Limb (tissue), 2 donors: ENCODE measurements at regions not wholly inside any gene's neighbourhood (a gene's known extent, or its start where the extent isn't known, plus 50 kb on each side); places are given as distances from the start of the nearest gene placed in this dataset.

Experiments
- DNase-seq, 2 donors: peaks; one replicate each; pipeline ENCODE4 v3.0.0-alpha.2; 2016; ENCODE audit errors: extremely low spot score in 2 of 2

DNA sequence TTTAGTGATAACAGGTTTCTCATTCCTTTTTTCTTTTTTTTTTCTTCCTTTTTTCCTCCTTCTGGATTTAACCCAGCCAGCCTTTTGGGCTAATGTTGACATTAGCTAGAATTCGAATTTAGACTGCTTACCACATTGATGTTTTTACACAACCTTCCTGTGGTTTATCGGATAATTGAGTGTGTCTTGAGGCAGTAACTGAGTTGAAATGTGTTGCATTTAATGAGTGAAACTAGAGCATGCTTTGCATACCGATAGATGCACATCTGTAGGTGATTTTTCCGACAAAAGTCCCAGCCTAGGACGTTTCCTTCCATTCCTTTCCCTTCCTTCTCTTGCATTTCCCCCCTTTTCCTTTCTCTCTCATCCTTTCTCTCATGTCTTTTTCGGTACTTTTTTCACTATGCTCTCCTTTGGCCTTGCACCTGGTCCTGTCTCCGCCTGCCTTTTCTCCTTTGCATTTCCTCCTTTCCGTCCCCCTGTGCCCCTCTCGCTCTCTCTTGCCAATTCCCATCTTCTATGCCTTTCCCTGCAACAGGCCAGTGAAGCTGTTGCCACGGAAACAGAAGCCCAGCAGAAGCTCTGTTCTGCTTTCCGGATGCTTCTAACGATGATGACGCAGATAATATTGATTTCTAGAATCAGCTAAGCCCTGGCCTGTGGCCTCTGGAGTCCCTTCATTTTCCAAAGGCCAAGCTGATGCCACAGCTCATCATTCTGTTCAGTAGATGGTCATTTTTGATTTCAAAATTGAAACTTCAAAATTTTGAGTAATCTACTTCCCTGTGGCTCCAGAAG, 76.1 kb downstream of the SLC25A47 start:
- DNase-seq: no peak

DNA sequence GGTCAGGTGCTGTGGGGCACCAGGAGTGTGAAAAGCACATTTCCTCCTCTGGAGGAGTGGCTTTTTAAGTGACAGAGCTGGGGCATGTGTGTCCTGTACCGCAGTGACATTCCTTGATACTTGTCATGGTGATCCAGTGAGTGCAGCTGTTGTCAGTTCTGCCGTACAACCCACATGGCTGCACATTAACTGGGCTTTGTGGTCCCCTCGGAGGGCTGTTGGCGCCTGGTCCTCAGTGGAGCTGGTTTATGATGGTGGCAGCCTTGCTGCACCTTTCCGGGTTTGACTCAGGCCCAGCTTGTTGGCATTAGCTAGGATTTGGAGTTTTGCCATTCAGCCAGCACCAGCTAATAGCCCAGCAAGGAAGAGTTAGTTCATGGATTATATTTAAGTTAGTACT, 77.0 kb downstream of the SLC25A47 start:
- DNase-seq: no peak

DNA sequence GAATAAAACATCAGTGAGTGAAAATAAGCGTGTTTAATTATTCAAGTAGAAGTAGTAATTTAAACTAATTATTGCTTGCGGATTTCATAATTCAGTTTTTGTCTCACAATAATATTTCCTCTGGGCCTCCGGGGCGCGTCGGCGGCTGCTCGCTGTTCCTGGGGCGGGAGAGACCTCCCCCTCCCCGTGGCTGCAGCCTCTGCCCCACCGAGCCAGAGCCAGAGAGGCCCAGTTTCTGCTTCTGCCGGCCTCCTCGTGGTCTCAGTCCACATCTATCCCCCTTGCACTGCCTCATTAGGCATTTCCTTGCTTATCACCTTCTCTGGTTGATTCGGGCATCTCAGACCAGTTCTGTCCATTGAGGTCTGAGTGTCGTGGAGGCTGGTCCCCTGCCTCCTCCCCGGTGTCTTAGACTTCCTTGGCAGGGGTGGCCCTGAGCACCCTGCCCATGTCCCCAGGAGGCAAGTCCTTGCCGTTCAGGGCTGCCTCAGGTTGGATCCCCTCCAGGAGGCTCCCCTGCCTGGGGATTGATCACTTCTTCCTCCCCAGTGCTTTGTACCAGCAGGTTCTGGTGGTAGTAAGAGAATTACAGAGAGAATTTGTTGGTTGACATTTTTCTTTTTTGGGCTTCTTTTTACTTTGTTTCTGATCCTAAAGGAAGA, 78.0 kb downstream of the SLC25A47 start:
- DNase-seq: no peak

DNA sequence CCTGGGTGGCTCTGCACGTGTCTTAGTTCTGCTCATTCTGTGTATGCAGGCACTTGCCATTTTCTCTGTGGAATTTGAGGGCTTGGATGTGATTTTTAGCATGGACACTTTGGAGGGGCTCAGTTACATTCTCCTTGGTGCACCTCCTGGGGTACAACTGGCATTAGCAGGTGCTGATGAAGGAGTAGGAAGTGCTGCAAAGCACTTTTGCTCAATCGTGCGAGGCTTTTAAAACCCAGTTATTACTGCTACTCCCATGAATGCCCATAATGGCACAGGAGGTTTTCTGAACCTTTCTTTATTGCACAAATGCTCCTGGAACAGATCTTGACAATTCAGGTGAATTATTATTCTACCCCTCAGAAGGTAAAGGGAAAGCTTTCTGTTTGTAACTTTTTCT, 78.7 kb downstream of the SLC25A47 start:
- DNase-seq: no peak

DNA sequence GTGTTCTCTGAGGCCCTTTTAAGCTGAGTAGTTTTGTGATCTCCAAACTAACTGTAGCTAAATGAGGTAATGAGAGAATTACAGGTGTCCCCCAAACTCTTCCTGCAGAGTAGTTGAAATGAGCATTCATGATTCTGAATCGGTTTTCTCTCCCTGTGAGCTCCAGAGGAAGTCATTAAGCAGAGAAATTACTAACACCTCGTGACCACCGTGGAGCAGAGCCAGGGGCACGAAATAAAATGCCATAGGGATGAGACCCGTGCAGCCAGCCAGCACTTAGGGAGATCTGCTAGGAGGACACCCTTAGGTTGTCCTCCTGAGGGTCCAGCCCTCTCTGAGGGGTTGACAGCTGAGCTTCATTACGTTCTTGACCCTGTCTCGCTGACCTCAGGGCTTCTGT, 79.5 kb downstream of the SLC25A47 start:
- no peak for DNase-seq

DNA sequence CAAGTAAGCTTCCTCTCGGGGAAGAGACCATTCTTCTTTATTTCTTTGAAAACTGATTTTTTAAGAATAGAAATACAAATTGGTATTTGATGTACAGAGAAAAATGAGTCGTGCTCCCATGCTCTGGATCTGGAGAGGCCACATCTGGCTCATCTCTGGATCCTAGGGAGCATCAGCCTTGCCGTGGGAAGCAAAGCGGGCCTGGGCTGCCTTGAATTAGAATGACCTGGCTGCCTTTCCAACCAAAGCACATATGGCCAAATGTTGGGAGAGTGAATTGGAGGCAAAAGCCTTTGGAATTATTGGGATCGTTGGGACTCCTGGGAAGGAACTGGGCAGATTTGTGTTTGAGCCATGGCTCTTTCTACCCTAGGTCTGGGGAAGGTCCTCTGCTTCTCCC, 80.0 kb downstream of the SLC25A47 start:
- DNase-seq: no peak

DNA sequence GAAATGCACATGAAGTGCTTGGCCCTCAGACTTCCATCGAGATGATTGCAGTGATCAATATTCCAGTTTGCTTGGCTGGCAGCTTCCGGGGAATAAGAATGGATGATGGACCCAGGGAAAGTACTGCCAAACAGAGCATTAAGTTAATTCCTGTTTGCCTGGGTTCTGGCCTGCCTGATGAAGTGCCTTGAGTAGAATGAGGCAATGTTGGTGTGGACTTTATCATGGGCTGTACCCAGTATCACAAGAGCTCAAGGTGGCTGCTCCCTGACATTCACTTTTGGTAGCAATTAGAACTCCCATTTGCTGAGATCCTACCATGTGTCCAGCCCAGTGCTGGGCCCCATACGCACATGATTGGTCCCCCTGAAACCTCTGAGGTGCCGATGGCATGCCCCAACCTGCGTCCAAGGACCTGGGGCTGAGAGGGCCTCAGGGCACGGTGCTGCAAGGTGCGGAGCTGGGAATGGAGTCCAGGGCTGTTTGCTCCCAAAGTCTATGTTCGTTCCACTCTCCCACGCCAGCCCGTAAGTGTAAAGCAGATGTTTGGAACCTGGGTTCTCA, 80.7 kb downstream of the SLC25A47 start:
- no peak for DNase-seq

DNA sequence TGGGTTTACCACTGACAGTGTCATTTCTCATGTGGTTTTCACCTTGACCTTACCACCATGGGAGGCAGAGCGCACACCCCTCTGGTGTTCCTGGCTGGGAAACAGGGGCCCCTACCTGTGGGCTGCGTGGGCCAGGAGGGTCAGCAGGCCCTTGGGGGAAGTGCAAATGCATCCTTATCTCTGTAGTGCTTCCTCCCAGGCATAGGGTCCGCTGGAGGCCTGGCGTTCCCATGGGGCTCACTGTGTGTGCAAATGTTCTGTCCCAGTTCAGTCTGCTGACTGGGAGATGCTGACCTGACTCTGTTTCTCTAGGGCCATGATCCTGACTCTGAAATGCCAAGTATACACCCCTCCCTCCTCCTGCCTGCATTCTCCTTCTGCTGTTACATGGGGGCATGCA, 81.3 kb downstream of the SLC25A47 start:
- DNase-seq: no peak

DNA sequence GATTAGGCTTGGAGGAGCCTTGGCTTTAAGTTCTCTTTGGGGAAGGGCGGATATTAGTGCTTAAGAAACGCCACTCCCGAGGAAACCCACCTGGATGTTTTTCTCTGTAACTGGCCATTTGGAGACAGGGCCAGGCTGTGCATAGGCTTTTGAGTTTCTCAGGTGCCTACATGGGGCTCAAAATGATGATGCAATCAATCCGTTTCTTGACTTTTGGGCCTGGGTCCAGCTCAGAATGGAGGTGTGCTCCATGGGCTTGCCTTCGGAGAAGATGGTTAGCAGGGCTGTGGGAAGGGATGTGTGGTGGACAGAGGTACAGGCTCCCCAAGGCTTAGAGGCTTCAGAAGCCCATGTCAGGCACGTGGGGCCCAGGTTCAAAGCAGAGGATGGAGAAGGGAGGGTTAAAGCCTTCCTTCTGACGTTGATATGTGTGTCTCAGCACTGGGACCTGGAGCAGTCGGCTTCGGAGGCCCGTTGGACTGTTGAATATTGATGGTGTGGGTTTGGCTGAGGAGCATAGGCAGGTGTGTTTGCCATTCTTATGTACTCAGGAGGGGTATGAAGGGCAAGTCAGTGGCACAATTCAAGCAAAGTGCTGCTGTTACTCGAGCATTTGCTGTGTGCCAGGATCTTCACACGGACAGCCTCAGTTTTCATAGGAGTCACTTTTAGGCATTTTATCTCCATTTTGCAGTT, 82.8 kb downstream of the SLC25A47 start:
- DNase-seq: peak in 1 of 2 donors; percentile 7

DNA sequence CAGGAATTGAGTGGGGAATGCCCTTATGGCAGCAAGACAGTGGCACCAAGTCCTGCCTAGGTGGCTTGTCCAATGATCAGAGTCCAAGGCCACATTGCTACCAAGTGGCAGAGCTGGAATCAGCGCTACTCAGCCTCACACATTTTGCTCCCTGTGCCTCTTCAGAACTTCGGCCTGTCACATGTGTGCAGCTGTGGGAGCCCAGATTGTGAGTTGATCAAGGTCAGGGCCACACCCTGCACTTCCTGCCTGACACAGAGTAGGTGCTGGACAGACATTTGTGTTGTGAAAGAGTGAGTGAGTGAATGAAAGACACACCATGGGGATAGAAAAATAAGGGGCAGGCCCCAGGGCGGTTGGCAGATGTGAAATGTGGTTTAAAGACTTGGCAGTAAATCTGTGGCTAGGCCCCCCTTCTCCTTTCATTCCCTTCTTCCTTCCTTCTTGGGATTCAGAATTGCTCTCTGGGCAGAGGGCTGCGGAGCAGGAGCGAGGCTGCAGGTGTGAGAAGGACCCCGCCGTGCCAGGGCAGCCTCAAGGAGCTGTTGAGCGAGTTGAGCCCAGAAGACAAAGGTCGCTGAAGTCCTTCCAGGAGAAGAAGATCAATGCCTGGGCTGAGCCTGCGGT, 83.5 kb downstream of the SLC25A47 start:
- peak in 1 of 2 donors; percentile 32 for DNase-seq

DNA sequence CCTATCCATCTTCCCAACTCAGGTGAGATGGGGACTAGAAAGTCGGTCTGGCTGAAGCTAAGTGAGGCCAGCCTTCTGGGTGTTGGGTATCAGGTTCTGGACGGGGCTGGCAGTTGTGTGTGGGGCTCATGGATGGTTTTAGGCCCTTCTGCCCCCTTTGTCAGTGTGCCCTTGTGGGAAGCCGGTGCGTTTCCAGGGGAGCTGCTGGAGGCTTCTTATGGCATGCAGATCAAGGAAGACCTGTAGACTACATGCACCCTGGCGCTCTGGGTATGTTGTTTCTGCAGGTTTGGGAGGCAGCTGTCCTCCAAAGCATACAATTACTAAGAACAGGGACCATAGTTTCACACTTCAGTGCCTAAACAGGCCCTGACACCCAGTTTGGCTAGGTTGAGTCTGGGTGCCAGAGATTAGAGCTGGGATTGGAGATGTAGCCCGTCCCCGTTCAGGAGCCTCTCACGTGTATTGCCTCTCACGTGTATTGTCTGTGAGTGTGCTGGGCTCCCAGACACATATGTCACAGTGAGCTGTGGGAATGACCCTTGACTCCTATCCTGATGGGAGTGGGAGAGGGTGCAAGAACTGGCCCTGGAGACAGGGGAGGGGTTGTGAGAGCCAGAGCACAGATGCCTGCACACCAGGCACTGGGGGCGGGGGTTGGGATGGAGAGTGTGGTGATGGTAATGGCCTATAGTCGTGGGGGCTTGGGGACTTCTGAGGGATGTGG, 84.4 kb downstream of the SLC25A47 start:
- DNase-seq: peak in 1 of 2 donors; percentile 16

DNA sequence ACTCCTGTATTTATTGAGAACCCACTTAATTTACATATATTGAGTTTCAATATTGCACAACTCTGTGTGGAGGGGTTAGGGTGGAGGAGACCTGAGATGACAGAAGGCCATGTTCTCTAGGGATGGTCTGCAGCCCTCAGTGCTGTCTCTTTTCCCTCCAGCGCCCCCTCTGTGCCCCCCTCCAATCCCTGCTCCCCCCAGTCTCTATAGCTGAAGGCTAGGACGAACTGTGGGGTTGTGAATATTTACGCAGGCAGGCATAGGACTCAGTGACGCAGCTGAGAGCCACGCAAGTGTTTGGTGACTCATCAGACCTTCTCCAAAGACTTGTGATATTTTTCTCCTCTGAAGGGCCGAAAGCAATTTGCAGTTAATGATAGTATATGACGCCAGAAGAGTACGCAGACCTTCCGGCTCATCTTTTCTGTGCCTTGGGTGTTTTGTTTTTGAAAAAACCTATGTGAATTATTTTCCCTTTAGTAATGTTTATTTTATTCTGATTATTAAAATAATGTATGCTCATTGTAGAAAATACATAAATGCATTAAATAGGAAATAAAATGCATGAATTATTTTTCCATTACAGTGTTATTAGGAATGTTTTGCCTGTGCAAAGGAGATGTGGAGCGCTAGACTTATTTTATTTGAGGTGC, 85.3 kb downstream of the SLC25A47 start:
- no peak for DNase-seq

DNA sequence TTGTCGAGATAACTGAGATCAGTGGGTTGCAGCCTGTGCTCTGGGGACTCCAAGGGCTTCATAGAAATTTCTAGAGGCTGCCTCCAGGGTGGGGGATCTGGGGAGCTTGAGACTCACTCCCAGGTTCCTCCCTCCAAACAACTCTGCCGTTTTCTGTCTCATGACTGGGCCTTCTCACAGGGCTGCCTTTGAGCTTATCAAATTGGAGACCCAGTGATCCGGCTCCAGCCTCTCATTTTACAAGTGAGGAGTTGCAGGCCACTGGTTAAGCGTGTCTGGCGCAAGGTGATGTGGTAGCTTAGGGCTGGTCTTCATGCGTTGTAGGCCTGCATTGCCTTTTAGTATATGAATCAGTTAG, 85.8 kb downstream of the SLC25A47 start:
- DNase-seq: no peak

DNA sequence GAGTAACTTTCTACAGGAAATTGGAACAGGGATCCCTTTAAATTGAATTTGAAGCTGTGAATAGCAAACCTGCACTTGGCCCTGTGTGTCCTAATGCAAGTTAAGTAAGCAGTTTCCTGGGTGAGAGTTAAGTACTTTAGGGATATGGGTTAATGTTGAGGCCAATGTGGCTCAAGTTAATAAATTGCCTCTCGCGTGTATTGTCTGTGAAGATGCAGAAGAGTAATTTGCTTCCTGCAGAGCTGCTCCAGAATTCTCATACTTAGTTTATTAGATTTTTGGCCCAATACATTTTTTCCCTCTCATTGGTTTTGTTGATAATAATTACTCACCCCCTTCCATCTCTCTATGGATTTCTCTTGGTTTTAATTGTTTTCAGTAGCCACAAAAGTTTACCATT, 86.5 kb downstream of the SLC25A47 start:
- no peak for DNase-seq

DNA sequence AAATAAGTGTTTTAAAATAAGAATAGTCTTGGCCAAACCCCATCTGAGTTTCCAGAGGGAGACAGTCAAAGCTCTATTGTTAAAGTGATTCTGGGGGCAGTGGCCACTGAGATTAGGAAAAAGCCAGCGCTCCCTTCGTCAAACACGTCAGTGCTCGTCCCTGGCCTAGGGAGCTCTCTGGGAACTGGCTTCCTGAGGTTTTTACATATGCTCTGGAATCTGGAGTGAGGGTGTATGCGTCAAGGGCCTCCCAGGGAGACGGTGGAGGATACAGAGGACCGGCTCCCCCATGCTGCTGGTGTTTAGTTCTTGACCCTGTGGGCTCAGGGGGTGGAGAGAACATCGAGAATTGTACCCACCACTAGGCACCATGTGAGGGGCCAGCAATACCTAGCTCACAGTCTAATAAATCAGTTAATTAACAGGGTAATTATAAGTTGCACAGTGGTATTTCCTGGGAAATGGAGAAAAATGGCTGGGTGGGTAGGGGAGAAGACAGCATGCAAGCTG, 87.0 kb downstream of the SLC25A47 start:
- DNase-seq: no peak

DNA sequence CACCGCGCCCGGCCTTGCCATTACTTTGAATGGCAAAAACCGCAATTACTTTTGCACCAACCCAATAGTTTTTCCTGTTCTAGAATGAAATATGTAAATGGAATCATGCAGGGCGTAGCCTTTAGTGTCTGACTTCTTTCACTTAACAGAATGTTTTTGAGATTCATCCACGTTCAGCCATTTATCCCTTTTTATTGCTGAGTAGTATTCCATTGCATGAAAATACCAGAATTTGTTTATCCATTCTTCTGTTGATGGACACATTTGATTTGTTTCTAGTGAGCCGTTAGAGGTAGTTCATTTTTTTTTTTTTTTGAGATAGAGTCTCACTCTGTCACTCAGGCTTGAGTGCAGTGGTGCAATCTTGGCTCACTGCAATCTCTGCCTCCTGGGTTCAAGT, 90.6 kb downstream of the SLC25A47 start:
- no peak for DNase-seq

DNA sequence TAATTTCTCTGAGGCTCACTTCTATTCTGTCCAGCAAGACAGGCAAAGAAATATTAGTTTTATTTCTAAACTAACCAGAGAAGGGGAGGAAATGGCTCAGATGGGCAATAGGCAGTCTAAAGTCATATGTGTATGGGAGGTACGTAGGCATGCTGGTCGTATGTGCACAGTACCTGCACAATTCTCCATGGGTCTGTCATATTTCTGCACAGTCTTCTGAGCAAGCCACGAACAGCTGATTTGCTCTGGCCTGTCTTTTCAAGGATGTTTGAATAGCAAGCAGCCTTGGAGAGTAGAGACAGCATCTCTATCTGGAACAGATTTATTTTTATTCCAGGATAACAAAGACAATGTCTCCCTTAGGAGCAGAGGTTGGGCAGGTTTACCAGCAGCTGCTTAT, 92.1 kb downstream of the SLC25A47 start:
- no peak for DNase-seq

DNA sequence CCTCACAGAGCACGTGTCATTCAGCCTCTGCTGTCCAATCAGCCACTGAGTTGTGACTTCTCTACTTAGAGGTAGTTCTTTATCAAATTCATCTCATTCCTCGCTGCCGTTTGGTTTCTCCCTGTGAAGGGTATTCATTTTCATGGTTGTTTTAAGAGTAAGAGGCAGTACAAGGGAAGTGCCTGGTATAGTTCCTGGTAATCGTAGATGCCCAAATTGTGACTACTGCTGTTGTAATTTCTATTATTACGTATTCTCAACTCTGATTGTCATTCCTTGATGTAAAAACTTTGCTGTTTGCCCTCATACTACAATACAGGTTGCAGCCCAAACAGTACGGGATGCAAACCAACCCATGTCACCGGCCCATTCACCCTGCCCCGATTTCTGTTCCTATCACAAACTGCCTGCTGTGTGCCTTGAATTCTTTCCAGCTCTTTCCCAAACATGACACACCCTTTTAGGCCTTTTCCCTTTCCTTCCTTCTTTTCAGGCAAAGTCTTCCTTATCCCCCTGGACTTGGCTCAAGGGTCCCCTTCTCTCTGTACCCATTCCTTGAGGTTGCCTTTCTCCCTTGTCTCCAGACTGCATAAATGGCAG, 93.0 kb downstream of the SLC25A47 start:
- no peak for DNase-seq

DNA sequence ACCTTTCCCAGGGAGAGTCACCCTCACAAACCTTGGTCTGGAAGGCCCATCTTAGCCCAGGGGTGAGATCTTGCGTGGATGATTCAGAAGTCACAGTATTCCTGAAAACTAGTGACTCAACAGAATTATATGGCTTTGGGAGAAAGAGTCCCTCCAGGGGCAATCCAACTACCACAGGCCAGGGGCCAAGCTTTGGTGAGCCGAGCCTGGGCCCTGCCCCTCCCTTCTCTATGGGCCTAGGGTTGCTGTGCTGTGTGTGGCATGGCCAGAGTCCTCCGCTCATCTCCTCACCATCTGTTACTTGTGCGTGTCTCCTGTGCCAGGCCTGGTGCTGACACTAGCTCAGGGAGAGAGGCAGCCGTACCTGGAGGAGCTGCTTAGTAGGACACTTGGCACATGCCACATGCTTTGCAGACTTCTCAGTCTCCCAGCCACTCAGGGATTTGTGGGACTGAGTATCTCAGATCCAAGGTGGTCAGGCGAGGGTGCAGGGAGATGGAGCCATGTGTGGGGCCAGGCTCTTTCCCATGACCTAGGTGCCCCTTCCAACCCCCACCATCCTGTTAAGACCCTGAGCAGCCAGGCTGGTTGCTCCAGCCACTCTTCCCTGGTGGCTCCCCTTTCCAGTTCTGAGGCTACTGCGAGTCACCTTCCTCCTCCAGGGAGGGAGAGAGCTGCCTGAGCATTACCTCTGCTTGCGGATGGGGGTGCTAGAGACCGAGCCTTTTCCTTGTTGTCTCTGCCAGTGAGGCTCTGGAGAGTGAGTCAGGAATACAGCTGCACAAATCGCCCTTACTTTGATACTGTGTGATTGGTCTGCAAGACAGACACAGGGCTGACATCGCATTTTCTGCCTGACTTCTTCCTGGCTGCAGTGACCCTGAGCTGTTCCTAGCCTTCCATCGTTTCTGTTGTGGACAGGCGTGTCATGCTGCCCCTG, 94.1 kb downstream of the SLC25A47 start:
- peak; percentile 36 to 75 for DNase-seq
